ENCODE measurements at regions not wholly inside any gene's neighbourhood (a gene's known extent, or its start where the extent isn't known, plus 50 kb on each side); places are given as distances from the start of the nearest gene placed in this dataset.

DNA sequence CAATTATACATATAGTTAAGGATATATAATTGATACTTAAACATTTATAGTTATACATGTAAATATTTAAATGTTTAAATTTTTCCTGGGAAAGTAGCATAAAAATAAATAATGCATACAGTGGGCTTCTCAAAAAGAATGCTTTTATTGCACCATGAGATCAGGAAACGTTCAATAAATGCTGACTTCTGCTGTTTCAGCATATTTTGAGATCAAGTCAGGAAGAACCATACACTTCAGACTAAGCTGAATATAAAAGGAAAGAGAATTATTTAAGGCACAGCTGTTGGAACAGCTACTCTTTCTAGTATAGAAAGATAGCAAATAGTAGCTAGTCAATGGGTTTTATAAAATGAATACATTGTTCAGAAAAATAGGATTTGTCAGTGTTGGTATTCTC lies 1462.3 kb upstream of the CADM2 start:
- no peak for TF ChIP-seq EZH2 (IDR thresholded peaks at IDR 0.05; ENCODE audit: borderline replicate concordance)
- TF ChIP-seq, protein P1, sequence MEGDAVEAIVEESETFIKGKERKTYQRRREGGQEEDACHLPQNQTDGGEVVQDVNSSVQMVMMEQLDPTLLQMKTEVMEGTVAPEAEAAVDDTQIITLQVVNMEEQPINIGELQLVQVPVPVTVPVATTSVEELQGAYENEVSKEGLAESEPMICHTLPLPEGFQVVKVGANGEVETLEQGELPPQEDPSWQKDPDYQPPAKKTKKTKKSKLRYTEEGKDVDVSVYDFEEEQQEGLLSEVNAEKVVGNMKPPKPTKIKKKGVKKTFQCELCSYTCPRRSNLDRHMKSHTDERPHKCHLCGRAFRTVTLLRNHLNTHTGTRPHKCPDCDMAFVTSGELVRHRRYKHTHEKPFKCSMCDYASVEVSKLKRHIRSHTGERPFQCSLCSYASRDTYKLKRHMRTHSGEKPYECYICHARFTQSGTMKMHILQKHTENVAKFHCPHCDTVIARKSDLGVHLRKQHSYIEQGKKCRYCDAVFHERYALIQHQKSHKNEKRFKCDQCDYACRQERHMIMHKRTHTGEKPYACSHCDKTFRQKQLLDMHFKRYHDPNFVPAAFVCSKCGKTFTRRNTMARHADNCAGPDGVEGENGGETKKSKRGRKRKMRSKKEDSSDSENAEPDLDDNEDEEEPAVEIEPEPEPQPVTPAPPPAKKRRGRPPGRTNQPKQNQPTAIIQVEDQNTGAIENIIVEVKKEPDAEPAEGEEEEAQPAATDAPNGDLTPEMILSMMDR (IDR thresholded peaks at IDR 0.05; ENCODE audit: poor library complexity) = no peak
- TF ChIP-seq EZH2phosphoT487 (IDR thresholded peaks at IDR 0.05; ENCODE audit: low read depth, severe bottlenecking, unreplicated experiment) = no peak
- no peak for DNase-seq (ENCODE audit: low spot score)
- H3K4me3 ChIP-seq = no peak overlapping the region
- H2AFZ ChIP-seq = no peak overlapping the region
- no peak overlapping the region for H3K27ac ChIP-seq
- no peaks in the 10 kb centered on the region for H4K20me1 ChIP-seq (ENCODE audit: insufficient read depth, poor library complexity, severe bottlenecking)
- H3K27me3 ChIP-seq = no peaks in the 10 kb centered on the region
- no peaks in the 10 kb centered on the region for H3K36me3 ChIP-seq (replicated peaks; ENCODE audit: insufficient read depth, low read depth)
- WGBS (ENCODE audit: low lambda C conversion rate, missing lambda C conversion rate) = 66% methylated on average over 1 of the region's 1 CpG
- no peak overlapping the region for H3K4me2 ChIP-seq
- no peaks in the 10 kb centered on the region for H3K4me1 ChIP-seq (ENCODE audit: insufficient read depth)
- no peaks in the 10 kb centered on the region for H3K79me2 ChIP-seq
- no peaks in the 10 kb centered on the region for H3K9me2 ChIP-seq (replicated peaks; ENCODE audit: insufficient read depth)
- no peaks in the 10 kb centered on the region for H3K9me3 ChIP-seq (ENCODE audit: low read depth)

DNA sequence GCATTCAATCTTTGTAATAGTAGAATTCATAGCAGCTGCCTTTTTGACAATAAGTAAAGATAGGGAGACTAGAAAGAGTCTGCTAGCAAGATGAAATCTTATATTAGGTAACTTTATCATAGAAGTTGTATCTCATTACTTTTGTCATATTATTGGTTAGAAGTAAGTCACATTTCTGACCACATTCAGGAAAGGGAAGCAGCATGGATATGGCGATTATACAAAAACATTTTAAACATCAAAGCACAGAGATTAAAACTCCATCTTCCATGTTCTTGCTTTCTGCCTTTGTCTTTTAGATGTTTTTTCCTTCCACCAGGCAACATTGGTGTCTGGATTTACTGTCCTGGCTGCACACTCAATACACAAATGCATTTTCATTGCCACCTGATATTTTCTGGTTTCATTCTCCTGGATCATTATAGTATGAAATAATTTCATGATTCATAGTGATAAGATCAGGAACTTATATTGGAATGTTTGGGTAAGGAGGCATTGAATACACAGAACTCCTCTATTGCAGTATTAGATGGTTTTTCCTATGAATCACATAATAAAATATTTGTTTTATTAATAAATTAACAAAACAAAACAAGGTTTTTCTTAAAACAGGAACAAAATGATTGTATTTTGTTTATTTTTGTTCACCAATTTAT lies 1460.3 kb upstream of the CADM2 start:
- H3K4me2 ChIP-seq = no peak overlapping the region
- H3K4me1 ChIP-seq (ENCODE audit: insufficient read depth) = no peaks in the 10 kb centered on the region
- no peaks in the 10 kb centered on the region for H3K9me3 ChIP-seq (ENCODE audit: low read depth)
- 88% methylated on average over 1 of the region's 1 CpG for WGBS (ENCODE audit: low lambda C conversion rate, missing lambda C conversion rate)
- no peak overlapping the region for H2AFZ ChIP-seq
- H3K36me3 ChIP-seq (replicated peaks; ENCODE audit: insufficient read depth, low read depth) = no peaks in the 10 kb centered on the region
- no peaks in the 10 kb centered on the region for H4K20me1 ChIP-seq (ENCODE audit: insufficient read depth, poor library complexity, severe bottlenecking)
- TF ChIP-seq, protein P1 (IDR thresholded peaks at IDR 0.05; ENCODE audit: poor library complexity) = no peak
- no peak for TF ChIP-seq EZH2phosphoT487 (IDR thresholded peaks at IDR 0.05; ENCODE audit: low read depth, severe bottlenecking, unreplicated experiment)
- TF ChIP-seq EZH2 (IDR thresholded peaks at IDR 0.05; ENCODE audit: borderline replicate concordance) = no peak
- DNase-seq (ENCODE audit: low spot score) = no peak
- no peak overlapping the region for H3K27ac ChIP-seq
- no peaks in the 10 kb centered on the region for H3K79me2 ChIP-seq
- no peaks in the 10 kb centered on the region for H3K9me2 ChIP-seq (replicated peaks; ENCODE audit: insufficient read depth)
- H3K27me3 ChIP-seq = no peaks in the 10 kb centered on the region
- H3K4me3 ChIP-seq = no peak overlapping the region

DNA sequence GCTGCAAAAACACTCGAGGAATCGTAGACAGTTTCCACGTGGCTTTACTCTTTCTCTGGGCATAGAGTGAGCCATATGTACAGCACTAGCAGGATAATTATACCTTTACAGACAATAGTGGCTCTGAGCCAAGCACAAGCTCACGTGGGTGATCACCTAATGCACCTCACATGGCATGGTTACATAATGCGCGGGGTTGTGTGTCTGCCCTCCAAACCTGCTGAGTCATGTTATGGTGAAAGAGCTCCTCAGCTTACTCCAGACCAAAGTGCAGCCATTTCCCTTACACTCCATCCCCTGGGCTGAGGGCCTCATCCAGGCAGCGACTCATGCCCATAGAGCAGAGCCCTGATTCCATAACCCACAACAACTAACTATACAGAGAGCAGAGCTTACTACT lies 1458.4 kb upstream of the CADM2 start:
- no peaks in the 10 kb centered on the region for H3K27me3 ChIP-seq
- TF ChIP-seq EZH2 (IDR thresholded peaks at IDR 0.05; ENCODE audit: borderline replicate concordance) (no peak), EZH2phosphoT487 (IDR thresholded peaks at IDR 0.05; ENCODE audit: low read depth, severe bottlenecking, unreplicated experiment) (no peak)
- TF ChIP-seq, protein P1 (IDR thresholded peaks at IDR 0.05; ENCODE audit: poor library complexity) = no peak
- no peak overlapping the region for H3K4me3 ChIP-seq
- peak overlapping the region; percentile 58 for H3K27ac ChIP-seq
- H2AFZ ChIP-seq = no peak overlapping the region
- no peaks in the 10 kb centered on the region for H3K9me3 ChIP-seq (ENCODE audit: low read depth)
- H3K4me1 ChIP-seq (ENCODE audit: insufficient read depth) = no peaks in the 10 kb centered on the region
- WGBS (ENCODE audit: low lambda C conversion rate, missing lambda C conversion rate) = 87% methylated on average over 7 of the region's 7 CpGs
- H3K79me2 ChIP-seq = no peaks in the 10 kb centered on the region
- no peaks in the 10 kb centered on the region for H3K9me2 ChIP-seq (replicated peaks; ENCODE audit: insufficient read depth)
- no peaks in the 10 kb centered on the region for H3K36me3 ChIP-seq (replicated peaks; ENCODE audit: insufficient read depth, low read depth)
- peak; percentile 69 for DNase-seq (ENCODE audit: low spot score)
- H3K4me2 ChIP-seq = no peak overlapping the region
- no peaks in the 10 kb centered on the region for H4K20me1 ChIP-seq (ENCODE audit: insufficient read depth, poor library complexity, severe bottlenecking)

All from hepatocyte (in vitro differentiated cells).